GM12874 (cell line): ENCODE measurements at regions not wholly inside any gene's neighbourhood (a gene's known extent, or its start where the extent isn't known, plus 50 kb on each side); places are given as distances from the start of the nearest gene placed in this dataset.

Source experiments
- CTCF ChIP-seq: IDR thresholded peaks from 2 replicates; pipeline ENCODE4 v1.5.1; 2011; ENCODE audit warnings: low read depth, mild to moderate bottlenecking, control low read depth, low read length, moderate library complexity; ENCODE audit not compliant: insufficient read depth

- no peak for TF ChIP-seq CTCF
These were observed 2629.2 kb downstream of the PCDH7 start for GRCh38 chr4:33349376-33349775.

GRCh38 chr4:33357121-33357520 is 2637.0 kb downstream of the PCDH7 start:
- TF ChIP-seq CTCF = no peak

GRCh38 chr4:33369446-33369845 is 2649.3 kb downstream of the PCDH7 start:
- no peak for TF ChIP-seq CTCF

- no peak for TF ChIP-seq CTCF
These were observed 2661.6 kb downstream of the PCDH7 start for GRCh38 chr4:33381816-33382215.

GRCh38 chr4:33386764-33387163 is 2666.6 kb downstream of the PCDH7 start:
- TF ChIP-seq CTCF = no peak

- no peak for TF ChIP-seq CTCF
These were observed 2670.8 kb downstream of the PCDH7 start for GRCh38 chr4:33390976-33391375.

GRCh38 chr4:33395731-33396485 is 2675.7 kb downstream of the PCDH7 start:
- TF ChIP-seq CTCF = no peak

GRCh38 chr4:33400504-33400903 is 2680.3 kb downstream of the PCDH7 start:
- no peak for TF ChIP-seq CTCF
